22Rv1 (cell line): ENCODE measurements at regions not wholly inside any gene's neighbourhood (a gene's known extent, or its start where the extent isn't known, plus 50 kb on each side); places are given as distances from the start of the nearest gene placed in this dataset.

Source experiments
- ZFX ChIP-seq: fragments of 450-650 bp; IDR thresholded peaks from 2 replicates; pipeline ENCODE4 v1.6.1; 2017; ENCODE audit warnings: antibody characterized with exemption, borderline replicate concordance
- TF ChIP-seq, protein P1 (sequence below): fragments of 450-650 bp; IDR thresholded peaks from 2 replicates; pipeline ENCODE4 v1.5.1; 2017; ENCODE audit warnings: mild to moderate bottlenecking

- TF ChIP-seq, protein P1, sequence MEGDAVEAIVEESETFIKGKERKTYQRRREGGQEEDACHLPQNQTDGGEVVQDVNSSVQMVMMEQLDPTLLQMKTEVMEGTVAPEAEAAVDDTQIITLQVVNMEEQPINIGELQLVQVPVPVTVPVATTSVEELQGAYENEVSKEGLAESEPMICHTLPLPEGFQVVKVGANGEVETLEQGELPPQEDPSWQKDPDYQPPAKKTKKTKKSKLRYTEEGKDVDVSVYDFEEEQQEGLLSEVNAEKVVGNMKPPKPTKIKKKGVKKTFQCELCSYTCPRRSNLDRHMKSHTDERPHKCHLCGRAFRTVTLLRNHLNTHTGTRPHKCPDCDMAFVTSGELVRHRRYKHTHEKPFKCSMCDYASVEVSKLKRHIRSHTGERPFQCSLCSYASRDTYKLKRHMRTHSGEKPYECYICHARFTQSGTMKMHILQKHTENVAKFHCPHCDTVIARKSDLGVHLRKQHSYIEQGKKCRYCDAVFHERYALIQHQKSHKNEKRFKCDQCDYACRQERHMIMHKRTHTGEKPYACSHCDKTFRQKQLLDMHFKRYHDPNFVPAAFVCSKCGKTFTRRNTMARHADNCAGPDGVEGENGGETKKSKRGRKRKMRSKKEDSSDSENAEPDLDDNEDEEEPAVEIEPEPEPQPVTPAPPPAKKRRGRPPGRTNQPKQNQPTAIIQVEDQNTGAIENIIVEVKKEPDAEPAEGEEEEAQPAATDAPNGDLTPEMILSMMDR = no peak
- no peak for TF ChIP-seq ZFX
These were observed 195.8 kb upstream of the KLF12 start for GRCh38 chr13:74329962-74330361.
